ENCODE measurements at regions not wholly inside any gene's neighbourhood (a gene's known extent, or its start where the extent isn't known, plus 50 kb on each side); places are given as distances from the start of the nearest gene placed in this dataset.
"Not testable (repeated sequence)": the region's sequence is repeated elsewhere in the genome, so short reads cannot be mapped to it uniquely, and the experiment has no call there.

- TF ChIP-seq, protein P1, sequence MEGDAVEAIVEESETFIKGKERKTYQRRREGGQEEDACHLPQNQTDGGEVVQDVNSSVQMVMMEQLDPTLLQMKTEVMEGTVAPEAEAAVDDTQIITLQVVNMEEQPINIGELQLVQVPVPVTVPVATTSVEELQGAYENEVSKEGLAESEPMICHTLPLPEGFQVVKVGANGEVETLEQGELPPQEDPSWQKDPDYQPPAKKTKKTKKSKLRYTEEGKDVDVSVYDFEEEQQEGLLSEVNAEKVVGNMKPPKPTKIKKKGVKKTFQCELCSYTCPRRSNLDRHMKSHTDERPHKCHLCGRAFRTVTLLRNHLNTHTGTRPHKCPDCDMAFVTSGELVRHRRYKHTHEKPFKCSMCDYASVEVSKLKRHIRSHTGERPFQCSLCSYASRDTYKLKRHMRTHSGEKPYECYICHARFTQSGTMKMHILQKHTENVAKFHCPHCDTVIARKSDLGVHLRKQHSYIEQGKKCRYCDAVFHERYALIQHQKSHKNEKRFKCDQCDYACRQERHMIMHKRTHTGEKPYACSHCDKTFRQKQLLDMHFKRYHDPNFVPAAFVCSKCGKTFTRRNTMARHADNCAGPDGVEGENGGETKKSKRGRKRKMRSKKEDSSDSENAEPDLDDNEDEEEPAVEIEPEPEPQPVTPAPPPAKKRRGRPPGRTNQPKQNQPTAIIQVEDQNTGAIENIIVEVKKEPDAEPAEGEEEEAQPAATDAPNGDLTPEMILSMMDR (IDR thresholded peaks at IDR 0.05): not testable (repeated sequence)
- not testable (repeated sequence) for TF ChIP-seq POLR2AphosphoS5, POLR2A, EP300 (IDR thresholded peaks at IDR 0.05)
Measured at GRCh38 chr9:42502620-42503264, 319.3 kb downstream of the SPATA31A6 start.

All from stomach (tissue), 4 donors.